ENCODE measurements at regions not wholly inside any gene's neighbourhood (a gene's known extent, or its start where the extent isn't known, plus 50 kb on each side); places are given as distances from the start of the nearest gene placed in this dataset.

- TF ChIP-seq CTCF (IDR thresholded peaks at IDR 0.05; ENCODE audit: low read depth, low read length): no peak
- TF ChIP-seq POLR2A (IDR thresholded peaks at IDR 0.05; ENCODE audit: extremely low read depth, insufficient read length): no peak
- TF ChIP-seq MAX (IDR thresholded peaks at IDR 0.05; ENCODE audit: low read depth, low read length): no peak
These were observed 972.2 kb downstream of the SQOR start for GRCh38 chr15:46607077-46607476.
